ENCODE measurements at regions not wholly inside any gene's neighbourhood (a gene's known extent, or its start where the extent isn't known, plus 50 kb on each side); places are given as distances from the start of the nearest gene placed in this dataset.

- no peak for DNase-seq
Observed at GRCh38 chr5:147037515-147038205, 159.1 kb upstream of the PPP2R2B start.

DNA sequence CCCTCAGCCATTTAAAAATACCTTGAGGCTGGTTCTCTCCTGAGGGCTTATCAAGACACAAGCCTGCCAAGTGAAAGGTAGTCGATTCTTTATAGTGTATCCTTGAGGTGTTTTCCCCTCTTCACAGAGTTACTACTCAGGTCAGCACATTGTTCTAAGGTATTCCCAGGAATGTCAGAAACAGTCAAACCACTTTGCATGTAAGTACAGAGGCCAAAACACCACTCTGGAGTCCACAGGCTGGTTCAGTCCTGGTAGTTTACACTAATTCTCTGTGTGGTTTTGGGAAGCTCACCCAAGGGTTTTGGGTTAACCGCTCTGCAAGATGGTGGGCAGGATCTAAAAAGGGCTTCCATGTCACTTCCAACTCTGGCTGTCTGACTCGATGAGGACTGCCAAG is 162.3 kb upstream of the PPP2R2B start:
- no peak for DNase-seq

DNA sequence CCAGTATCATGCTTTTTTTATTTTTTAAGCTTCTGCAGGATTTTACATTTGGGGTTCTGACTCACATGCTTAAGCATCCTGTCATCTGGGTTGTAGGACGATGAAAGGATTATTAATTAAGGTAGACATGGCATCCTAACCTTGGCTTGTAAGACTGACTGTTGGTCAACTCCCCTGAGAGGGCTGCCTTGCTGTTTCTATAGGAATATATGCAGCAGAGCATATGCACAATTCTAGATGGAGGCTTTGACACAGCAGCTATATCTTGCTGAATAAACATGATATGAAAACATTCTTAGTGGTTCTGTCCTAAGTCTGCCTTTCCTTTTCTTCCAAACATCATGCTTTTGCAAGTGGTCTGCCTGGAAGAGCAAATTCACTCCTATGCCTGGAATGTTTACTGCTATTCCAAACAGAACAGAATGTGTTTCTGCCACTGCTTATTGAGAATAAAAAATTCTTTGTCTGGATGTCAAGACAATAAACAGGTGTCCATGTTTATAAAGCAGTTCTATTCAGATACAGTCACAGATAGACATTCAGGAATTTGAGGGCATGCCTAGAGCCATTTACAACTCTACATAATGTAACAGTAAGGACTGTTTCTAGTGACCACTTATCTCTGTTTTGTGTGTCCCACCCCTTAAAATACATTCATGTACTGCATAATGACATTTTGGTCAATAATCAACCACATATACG is 166.2 kb upstream of the PPP2R2B start:
- DNase-seq: no peak

- DNase-seq: no peak
Observed at GRCh38 chr5:147045290-147045689, 166.7 kb upstream of the PPP2R2B start.

GRCh38 chr5:147046281-147046680 is 167.7 kb upstream of the PPP2R2B start:
- no peak for DNase-seq

- DNase-seq: no peak
Observed at GRCh38 chr5:147046894-147047293, 168.3 kb upstream of the PPP2R2B start.

DNA sequence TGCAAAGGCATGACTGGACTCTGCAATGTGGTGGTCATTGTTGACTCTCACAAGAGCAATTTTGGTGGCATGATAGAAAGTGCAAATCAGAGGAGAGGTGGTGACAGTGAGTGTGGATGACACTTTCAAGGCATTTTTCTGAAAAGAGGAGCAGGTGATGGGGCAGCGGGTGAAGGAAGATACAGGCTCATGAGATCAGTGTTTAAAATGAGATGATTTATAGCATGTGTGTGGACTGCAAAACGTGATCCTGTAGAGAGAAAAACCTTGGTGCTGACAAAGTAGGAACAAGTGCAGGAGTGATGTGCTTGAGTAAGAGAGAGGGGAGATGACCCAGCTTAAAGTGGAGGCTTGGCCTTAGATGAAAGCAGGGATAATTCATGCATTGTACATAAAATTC is 171.2 kb upstream of the PPP2R2B start:
- no peak for DNase-seq

DNA sequence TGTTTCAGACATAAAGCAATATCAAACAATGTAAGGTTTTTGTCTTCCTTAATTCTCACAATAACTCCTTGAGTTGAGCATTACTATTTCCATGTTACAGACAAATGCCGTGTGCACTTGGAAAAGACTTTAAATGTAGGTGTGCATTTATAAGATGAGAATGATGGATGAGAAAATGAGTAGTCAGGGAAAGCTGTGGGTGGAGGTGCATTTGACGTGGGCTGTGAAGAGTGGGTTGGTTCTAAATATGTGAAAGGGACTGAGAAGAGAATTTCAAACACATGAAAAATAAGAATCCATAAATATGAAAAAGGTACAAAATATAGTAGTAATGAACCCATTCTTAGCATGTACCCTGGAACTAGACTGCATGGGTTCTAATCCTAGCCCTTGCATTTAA is 171.6 kb upstream of the PPP2R2B start:
- no peak for DNase-seq

DNA sequence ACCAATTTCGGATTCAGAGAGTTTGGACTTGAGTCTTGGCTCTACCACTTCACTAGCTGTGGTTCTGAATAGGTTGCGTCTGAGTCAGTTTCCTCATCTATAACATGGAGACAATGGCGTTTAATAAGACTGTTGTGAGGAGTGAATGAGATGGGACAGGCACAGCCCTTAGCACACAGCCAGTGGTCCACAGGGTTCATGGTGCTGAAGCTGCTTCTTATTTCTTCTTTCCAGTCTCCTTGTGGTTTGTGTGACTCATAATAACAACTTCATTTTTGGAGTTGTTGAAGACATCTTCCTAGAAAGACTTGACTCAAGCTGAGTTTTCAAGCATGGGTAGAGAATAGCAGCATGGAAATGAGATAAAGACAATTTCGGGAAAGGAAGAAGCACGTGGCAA is 172.6 kb upstream of the PPP2R2B start:
- no peak for DNase-seq

DNA sequence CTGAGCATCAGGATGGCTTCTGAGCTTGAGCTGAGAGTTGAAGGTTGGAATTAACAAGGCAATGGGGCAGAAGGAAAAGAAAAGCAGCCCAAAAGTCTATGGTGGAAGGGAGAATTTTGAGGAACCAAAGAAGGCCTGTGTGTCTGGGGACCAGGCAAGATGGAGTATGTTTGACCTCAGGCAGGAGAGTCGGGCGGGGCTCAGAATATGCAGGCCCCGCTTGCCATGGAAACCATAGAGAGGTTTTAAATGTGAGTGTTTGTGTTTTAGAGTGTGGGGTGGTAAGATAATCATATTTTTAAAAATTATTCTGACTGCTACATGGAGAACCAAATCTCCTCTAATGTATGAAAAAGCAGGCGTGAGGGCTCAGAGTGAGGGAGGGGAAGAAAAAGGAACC is 174.0 kb upstream of the PPP2R2B start:
- no peak for DNase-seq

DNA sequence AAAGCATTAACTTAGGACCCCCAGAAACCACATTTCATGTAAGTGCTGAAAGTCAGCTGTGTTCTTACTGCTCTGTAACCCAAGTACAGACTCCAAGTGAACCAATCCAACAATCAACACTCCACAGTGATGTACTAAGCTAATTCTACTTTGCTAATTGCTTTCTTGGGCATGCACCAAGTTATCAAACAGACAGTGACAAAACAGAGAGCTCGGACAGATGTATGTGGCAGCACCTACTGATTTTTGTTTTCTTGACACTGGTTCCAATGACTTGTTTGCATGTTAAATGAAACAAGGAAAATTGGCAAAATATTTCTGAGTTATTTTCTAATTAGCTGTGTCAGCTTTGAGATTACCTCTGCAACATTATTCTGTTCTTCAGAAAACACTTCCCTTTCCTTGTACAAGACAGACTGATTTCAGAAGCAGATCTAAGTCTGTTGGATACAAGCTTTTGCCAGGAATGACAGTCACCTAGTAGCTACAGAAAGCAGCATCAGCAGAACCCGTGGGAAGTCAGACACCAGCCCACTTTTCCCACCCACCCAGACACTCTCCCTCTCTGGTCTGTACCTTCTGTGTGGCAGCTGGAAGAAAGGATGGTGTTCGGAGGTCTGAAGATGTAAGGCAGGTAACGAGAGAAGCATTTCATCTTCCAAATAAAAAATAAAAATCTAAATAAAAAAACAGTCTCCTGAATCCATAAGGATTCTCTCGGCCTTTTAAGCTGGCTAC is 176.7 kb upstream of the PPP2R2B start:
- no peak for DNase-seq

GRCh38 chr5:147055850-147056566 is 177.5 kb upstream of the PPP2R2B start:
- no peak for DNase-seq

GRCh38 chr5:147057051-147057450 is 177.8 kb upstream of the STK32A start:
- no peak for DNase-seq

DNA sequence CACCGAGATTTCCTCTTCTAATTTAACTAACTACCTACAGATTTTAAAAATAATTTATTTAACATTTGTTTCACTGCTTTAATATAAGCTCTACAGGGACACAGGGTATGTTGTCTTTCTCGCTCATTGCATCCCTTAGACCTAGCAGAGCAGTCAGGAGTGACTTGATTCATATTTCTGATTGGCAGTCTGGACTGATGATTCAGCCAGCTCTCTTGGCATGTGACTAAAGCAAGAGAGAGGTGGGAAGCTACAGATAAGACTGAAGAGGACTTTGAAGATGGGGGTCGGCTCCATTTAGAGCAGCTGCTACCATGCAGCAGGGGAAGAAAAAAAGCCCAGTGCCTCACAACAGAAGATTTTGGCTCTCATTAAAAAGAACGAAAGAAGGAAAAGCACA is 173.4 kb upstream of the STK32A start:
- no peak for DNase-seq

GRCh38 chr5:147062427-147062826 is 172.4 kb upstream of the STK32A start:
- DNase-seq: no peak

DNA sequence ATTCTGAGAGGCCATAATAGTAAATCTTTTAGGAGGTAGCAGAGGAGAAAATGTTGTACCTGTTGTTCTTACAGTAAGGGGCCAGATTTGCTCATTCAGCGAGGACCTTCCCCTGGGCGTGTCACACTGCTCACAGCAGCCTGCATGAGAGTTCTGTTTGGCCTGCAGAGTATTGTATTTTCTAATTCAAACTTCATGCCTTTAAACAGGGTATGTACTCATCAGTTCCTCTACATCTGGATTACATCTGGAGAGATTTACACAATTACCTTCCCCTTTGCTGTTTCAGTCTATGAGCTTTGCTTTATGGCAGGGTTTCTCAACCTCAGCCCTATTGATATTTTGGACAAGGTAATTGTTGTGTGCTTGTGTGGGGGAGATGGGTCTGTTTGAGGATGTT is 170.9 kb upstream of the STK32A start:
- DNase-seq: no peak

DNA sequence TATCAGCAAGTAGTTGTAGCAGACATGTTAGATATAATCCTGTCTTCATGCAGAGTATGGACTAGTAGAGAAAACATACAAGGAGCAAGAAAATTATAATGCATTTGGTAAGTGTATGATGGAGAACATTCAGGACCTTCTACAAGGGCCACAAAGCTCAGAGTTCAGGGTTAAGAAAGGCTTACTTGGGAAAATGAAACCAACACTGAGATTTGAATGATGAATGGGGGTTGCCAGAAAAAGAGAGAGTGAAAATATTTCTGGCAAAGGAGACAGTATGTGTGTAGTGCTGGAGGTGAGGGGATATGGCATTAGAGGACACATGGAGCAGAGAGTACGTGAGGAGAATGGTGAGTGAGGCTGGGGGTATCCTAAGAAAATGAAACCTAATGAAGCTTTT is 169.8 kb upstream of the STK32A start:
- no peak for DNase-seq

DNA sequence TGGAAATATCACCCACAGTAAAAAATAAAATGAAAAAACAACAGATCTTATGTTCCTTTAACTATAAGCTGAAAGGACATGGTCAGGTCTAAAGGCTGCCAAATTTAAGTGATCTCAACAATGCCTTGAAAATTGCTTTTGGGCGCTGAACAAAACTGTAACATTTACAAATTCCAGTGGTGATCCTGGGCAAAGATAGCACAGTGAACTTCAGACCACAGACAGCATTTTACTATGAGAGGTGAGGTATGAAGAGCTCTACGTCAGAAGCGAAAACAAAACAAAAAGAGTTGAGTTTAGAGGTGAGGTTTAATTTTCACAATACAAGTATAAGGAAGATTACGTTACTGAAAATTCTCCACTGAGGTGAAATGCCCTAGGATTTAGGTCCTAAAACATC is 165.8 kb upstream of the STK32A start:
- no peak for DNase-seq

DNA sequence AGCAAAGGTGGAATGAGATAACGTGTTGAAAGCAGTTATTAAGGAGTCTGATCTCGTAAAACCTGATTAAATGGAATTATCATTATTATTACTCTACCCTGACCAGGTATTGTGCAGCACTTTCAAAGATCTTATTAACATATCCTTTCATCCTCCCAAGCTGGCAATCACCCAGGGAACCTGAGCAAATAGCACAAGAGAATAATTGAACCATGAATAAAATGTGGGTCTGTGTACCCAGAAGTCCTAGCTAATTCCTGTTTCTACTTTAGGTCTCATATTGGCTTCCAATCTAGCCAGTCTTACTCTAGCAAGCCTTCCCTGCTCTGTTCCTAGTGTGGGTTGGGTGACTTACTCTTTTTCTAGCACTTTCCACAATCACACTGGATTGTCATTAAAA is 162.2 kb upstream of the STK32A start:
- DNase-seq: no peak

- no peak for DNase-seq
Observed at GRCh38 chr5:147073098-147073497, 161.7 kb upstream of the STK32A start.

- no peak for DNase-seq
Observed at GRCh38 chr5:147075187-147075586, 159.6 kb upstream of the STK32A start.

DNA sequence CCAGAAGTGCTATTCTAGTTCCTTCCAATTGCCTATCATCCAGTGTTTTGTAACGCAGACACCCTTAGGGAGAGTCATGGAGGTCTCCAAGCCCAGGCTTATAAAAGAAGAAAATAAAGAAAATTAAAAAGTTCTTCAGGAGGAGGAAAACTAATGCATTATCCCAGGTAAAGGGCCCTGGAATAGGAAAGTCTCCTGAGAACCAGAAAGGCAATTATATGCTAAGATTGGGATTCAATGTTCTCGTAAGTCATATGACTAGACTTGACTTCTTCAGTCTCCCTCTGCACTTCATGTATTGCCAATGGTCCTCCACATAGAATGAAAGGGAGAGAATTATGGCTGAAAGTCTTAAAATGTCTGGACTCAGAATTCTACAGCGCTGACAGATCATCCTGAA is 154.4 kb upstream of the STK32A start:
- no peak for DNase-seq

GRCh38 chr5:147081311-147081764 is 153.5 kb upstream of the STK32A start:
- no peak for DNase-seq
